CD14-positive monocyte (primary cell): ENCODE measurements at regions not wholly inside any gene's neighbourhood (a gene's known extent, or its start where the extent isn't known, plus 50 kb on each side); places are given as distances from the start of the nearest gene placed in this dataset.

Experiments
- DNase-seq, 3 donors: peaks; one replicate each; pipeline ENCODE4 v3.0.0-alpha.2; 2011 to 2022
- H2AFZ ChIP-seq: 2 replicates; pipeline ENCODE4 v1.6.0; 2012; ENCODE audit warnings: mild to moderate bottlenecking, low read depth, low read length, inconsistent platforms; ENCODE audit not compliant: insufficient read depth, poor library complexity, severe bottlenecking
- H3K27ac ChIP-seq, 2 donors: 1 replicate in 1 of 2; 2 replicates in 1 of 2; pipeline ENCODE4 v1.5.1; 2012 to 2013; ENCODE audit warnings: low read length in 2 of 2, control low read depth in 1 of 2, inconsistent platforms in 1 of 2, low read depth in 1 of 2, mild to moderate bottlenecking in 1 of 2
- H3K27me3 ChIP-seq, 2 donors: one replicate each; pipeline versions ENCODE4 v1.6.0 to v1.6.1; 2011 to 2013; ENCODE audit warnings: low read length in 2 of 2; ENCODE audit not compliant: control insufficient read depth in 2 of 2, insufficient read depth in 2 of 2
- H3K36me3 ChIP-seq, 2 donors: replicated peaks in 1 of 2; 1 replicate in 1 of 2; 2 replicates in 1 of 2; pipeline versions ENCODE4 v1.5.1 to v1.6.1; 2012 to 2013; ENCODE audit warnings: low read length in 2 of 2, control low read depth in 1 of 2, inconsistent platforms in 1 of 2, mild to moderate bottlenecking in 1 of 2; ENCODE audit not compliant: insufficient read depth in 2 of 2, control insufficient read depth in 1 of 2
- H3K4me1 ChIP-seq, 2 donors: 1 replicate in 1 of 2; 2 replicates in 1 of 2; pipeline versions ENCODE4 v1.5.1 to v1.6.1; 2012 to 2013; ENCODE audit warnings: low read length in 2 of 2, control low read depth in 1 of 2, inconsistent platforms in 1 of 2, mild to moderate bottlenecking in 1 of 2, moderate library complexity in 1 of 2; ENCODE audit not compliant: insufficient read depth in 2 of 2, control insufficient read depth in 1 of 2
- H3K4me2 ChIP-seq: replicated peaks from 2 replicates; pipeline ENCODE3; 2012; ENCODE audit warnings: low read length, moderate library complexity, mild to moderate bottlenecking; ENCODE audit not compliant: poor library complexity, severe bottlenecking; ENCODE audit errors: extremely low read depth
- H3K4me3 ChIP-seq, 3 experiments: fragments of 200-600 bp in 1 of 3; sonication (generic) in 1 of 3; replicated peaks in 1 of 3; 1 replicate in 2 of 3; 2 replicates in 1 of 3; pipeline ENCODE4 v1.5.1; 2011 to 2013; ENCODE audit warnings: low read length in 3 of 3, mild to moderate bottlenecking in 3 of 3, control low read depth in 2 of 3, low read depth in 2 of 3, inconsistent platforms in 1 of 3, moderate library complexity in 1 of 3
- H3K79me2 ChIP-seq: 2 replicates; pipeline ENCODE4 v1.6.0; 2012; ENCODE audit warnings: mild to moderate bottlenecking, control low read depth, inconsistent platforms, low read length, moderate library complexity; ENCODE audit not compliant: insufficient read depth
- H3K9ac ChIP-seq: 2 replicates; pipeline ENCODE4 v1.6.0; 2017; ENCODE audit warnings: low read length, mild to moderate bottlenecking; ENCODE audit not compliant: insufficient read depth, poor library complexity, severe bottlenecking
- H3K9me3 ChIP-seq, 2 donors: replicated peaks in 1 of 2; 1 replicate in 1 of 2; 2 replicates in 1 of 2; pipeline versions ENCODE4 v1.5.1 to v1.6.1; 2012 to 2013; ENCODE audit warnings: low read length in 2 of 2, control low read depth in 1 of 2; ENCODE audit not compliant: control insufficient read depth in 1 of 2, insufficient read depth in 1 of 2
- H4K20me1 ChIP-seq: 2 replicates; pipeline ENCODE4 v1.6.0; 2012; ENCODE audit warnings: mild to moderate bottlenecking, low read length, control low read depth, moderate library complexity; ENCODE audit not compliant: insufficient read depth
- H3K27ac Mint-ChIP-seq, 7 donors: one replicate each; pipeline ENCODE4 v1.8.0; 2020; ENCODE audit warnings: mild to moderate bottlenecking in 7 of 7, mixed read lengths in 7 of 7, moderate library complexity in 6 of 7, inconsistent platforms in 2 of 7
- H3K27me3 Mint-ChIP-seq, 3 donors: one replicate each; pipeline ENCODE4 v1.8.0; 2021 to 2022; ENCODE audit warnings: low read depth in 3 of 3, mild to moderate bottlenecking in 3 of 3, mixed read lengths in 3 of 3, moderate library complexity in 3 of 3, inconsistent platforms in 1 of 3
- H3K36me3 Mint-ChIP-seq, 2 donors: one replicate each; pipeline ENCODE4 v1.8.0; 2020; ENCODE audit warnings: mixed read lengths in 2 of 2, inconsistent platforms in 1 of 2, mild to moderate bottlenecking in 1 of 2
- H3K4me1 Mint-ChIP-seq: one replicate; pipeline ENCODE4 v1.8.0; 2020; ENCODE audit warnings: mild to moderate bottlenecking, mixed read lengths
- H3K4me3 Mint-ChIP-seq, 2 donors: one replicate each; pipeline ENCODE4 v1.8.0; 2020; ENCODE audit warnings: mild to moderate bottlenecking in 2 of 2, mixed read lengths in 2 of 2, moderate library complexity in 1 of 2
- H3K9me3 Mint-ChIP-seq, 7 donors: one replicate each; pipeline ENCODE4 v1.8.0; 2020 to 2022; ENCODE audit warnings: mixed read lengths in 7 of 7, mild to moderate bottlenecking in 6 of 7, moderate library complexity in 6 of 7, inconsistent platforms in 2 of 7
- CTCF ChIP-seq: fragments of 200-600 bp; IDR thresholded peaks from one replicate; pipeline ENCODE4 v1.8.0; 2022; ENCODE audit warnings: antibody characterized with exemption, mild to moderate bottlenecking
- WGBS: methylation state at CpG from one replicate; pipeline ENCODE4 v1.1.5; 2013; ENCODE audit warnings: missing lambda C conversion rate; ENCODE audit not compliant: insufficient coverage; 5-methylcytosine and 5-hydroxymethylcytosine counted together
- intact Hi-C, 2 donors: fragments of 100-400 bp; cut with micrococcal nuclease; formaldehyde crosslinking; loops; one replicate each; pipeline versions ENCODE4 v1.15.0 to v1.15.1; 2023

- Histone ChIP-seq H2AFZ (no peak overlapping the region), H3K27me3 (no peaks in the 10 kb centered on the region), H3K4me1 (peaks cover 0 to 6% of the 10 kb centered on the region in 2 donors), H3K4me2 (no peak overlapping the region), H3K4me3 (no peak overlapping the region), H3K79me2 (no peaks in the 10 kb centered on the region), H3K36me3 (no peaks in the 10 kb centered on the region), H3K27ac (no peak overlapping the region), H3K9me3 (no peaks in the 10 kb centered on the region), H4K20me1 (no peaks in the 10 kb centered on the region), H3K9ac (no peak overlapping the region)
- Mint-ChIP-seq H3K4me3 (no peak overlapping the region), H3K9me3 (no peaks in the 10 kb centered on the region), H3K27ac (peak overlapping the region in 1 of 7 donors; percentile 40), H3K36me3 (no peaks in the 10 kb centered on the region), H3K27me3 (peaks cover 0 to 2% (median 0%) of the 10 kb centered on the region in 3 donors), H3K4me1 (peaks cover 15% of the 10 kb centered on the region)
- DNase-seq = no peak
- intact Hi-C loops = no loop called here
- 90% methylated on average over 3 of the region's 6 CpGs for WGBS
- TF ChIP-seq CTCF = no peak
Measured at GRCh38 chr6:104526376-104526775, 333.3 kb downstream of the HACE1 start.

- H3K9me3 ChIP-seq = no peaks in the 10 kb centered on the region
- peak; percentile 52 to 74 (median 66) for DNase-seq
- H3K4me3 ChIP-seq = no peak overlapping the region
- peaks cover 15% of the 10 kb centered on the region for H3K4me1 Mint-ChIP-seq
- 24% methylated on average over 11 of the region's 15 CpGs for WGBS
- no peaks in the 10 kb centered on the region for H3K36me3 ChIP-seq
- H3K79me2 ChIP-seq = no peaks in the 10 kb centered on the region
- no peak overlapping the region for H3K9ac ChIP-seq
- H3K4me2 ChIP-seq = no peak overlapping the region
- intact Hi-C loops = no loop called here
- H3K27me3 Mint-ChIP-seq = peaks cover 0 to 2% (median 2%) of the 10 kb centered on the region in 3 donors
- H3K9me3 Mint-ChIP-seq = no peaks in the 10 kb centered on the region
- no peaks in the 10 kb centered on the region for H4K20me1 ChIP-seq
- H2AFZ ChIP-seq = no peak overlapping the region
- no peak overlapping the region for H3K27ac Mint-ChIP-seq
- H3K36me3 Mint-ChIP-seq = no peaks in the 10 kb centered on the region
- H3K27ac ChIP-seq = no peak overlapping the region
- peaks cover 0 to 6% of the 10 kb centered on the region in 2 donors for H3K4me1 ChIP-seq
- H3K4me3 Mint-ChIP-seq = peak overlapping the region; percentile 13 to 18
- no peaks in the 10 kb centered on the region for H3K27me3 ChIP-seq
- TF ChIP-seq CTCF = peak; percentile 94
Measured at GRCh38 chr6:104525677-104526322, 333.9 kb downstream of the HACE1 start.
